ENCODE measurements at regions not wholly inside any gene's neighbourhood (a gene's known extent, or its start where the extent isn't known, plus 50 kb on each side); places are given as distances from the start of the nearest gene placed in this dataset.

- Mint-ChIP-seq H3K4me1 (ENCODE audit: low read depth) (no peaks in the 10 kb centered on the region), H3K27me3 (peaks cover 4% of the 10 kb centered on the region), H3K27ac (no peak overlapping the region), H3K36me3 (ENCODE audit: low read depth) (no peaks in the 10 kb centered on the region), H3K4me3 (no peak overlapping the region), H3K9me3 (no peaks in the 10 kb centered on the region)
- no peaks in the 10 kb centered on the region for H3K27me3 ChIP-seq (ENCODE audit: control insufficient read depth in 1 of 2, insufficient read depth in 2 of 2, low read length in 2 of 2)
- DNase-seq (no peak), ATAC-seq (ENCODE audit: poor library complexity) (no peak)
- no peak overlapping the region for H3K4me3 ChIP-seq (ENCODE audit: low read length)
- intact Hi-C loops (cut with DNase I, micrococcal nuclease) = no loop called here
- TF ChIP-seq CTCF (IDR thresholded peaks at IDR 0.05) = no peak
- H3K36me3 ChIP-seq (ENCODE audit: insufficient read depth, low read length) = no peaks in the 10 kb centered on the region
- H3K4me1 ChIP-seq (ENCODE audit: insufficient read depth, low read length) = no peaks in the 10 kb centered on the region
- no peaks in the 10 kb centered on the region for H3K9me3 ChIP-seq (ENCODE audit: control insufficient read depth in 1 of 2, insufficient read depth in 1 of 2, low read length in 2 of 2)
- ChIA-PET POLR2A (no interaction called here), CTCF (no interaction called here)
- no peak overlapping the region for H3K27ac ChIP-seq (ENCODE audit: low read depth in 1 of 2, low read length in 2 of 2)
These were observed 355.6 kb downstream of the MYCN start for GRCh38 chr2:16296038-16296290.

DNA sequence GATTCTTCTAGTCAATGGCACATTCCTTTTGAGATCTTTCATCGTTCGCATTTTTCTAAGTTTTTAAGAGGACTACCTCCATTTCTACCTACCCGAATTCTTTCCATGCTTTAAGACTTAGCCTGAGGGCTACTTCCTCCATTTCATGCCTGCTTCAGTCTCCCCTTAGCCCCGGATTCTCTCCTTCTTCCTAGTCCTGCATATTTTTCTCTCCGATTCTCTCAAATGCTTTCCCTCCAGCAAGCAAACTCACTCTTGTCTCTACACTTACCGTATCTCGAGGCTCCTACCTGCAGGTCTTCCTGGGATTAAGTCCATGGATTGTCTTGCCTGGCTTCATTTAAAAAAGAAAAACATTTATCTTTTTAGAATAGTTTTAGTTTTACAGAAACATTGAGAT lies 354.4 kb downstream of the MYCN start:
- no peaks in the 10 kb centered on the region for H3K27me3 ChIP-seq (ENCODE audit: control insufficient read depth in 1 of 2, insufficient read depth in 2 of 2, low read length in 2 of 2)
- TF ChIP-seq CTCF (IDR thresholded peaks at IDR 0.05) = no peak
- H3K4me1 Mint-ChIP-seq (ENCODE audit: low read depth) = no peaks in the 10 kb centered on the region
- H3K4me1 ChIP-seq (ENCODE audit: insufficient read depth, low read length) = no peaks in the 10 kb centered on the region
- peaks cover 4% of the 10 kb centered on the region for H3K27me3 Mint-ChIP-seq
- no peak overlapping the region for H3K27ac ChIP-seq (ENCODE audit: low read depth in 1 of 2, low read length in 2 of 2)
- no peaks in the 10 kb centered on the region for H3K36me3 ChIP-seq (ENCODE audit: insufficient read depth, low read length)
- no peaks in the 10 kb centered on the region for H3K36me3 Mint-ChIP-seq (ENCODE audit: low read depth)
- no peak overlapping the region for H3K27ac Mint-ChIP-seq
- H3K4me3 ChIP-seq (ENCODE audit: low read length) = no peak overlapping the region
- DNase-seq = no peak
- intact Hi-C loops (cut with DNase I, micrococcal nuclease) = no loop called here
- no peak for ATAC-seq (ENCODE audit: poor library complexity)
- CTCF ChIA-PET = no interaction called here
- no peaks in the 10 kb centered on the region for H3K9me3 ChIP-seq (ENCODE audit: control insufficient read depth in 1 of 2, insufficient read depth in 1 of 2, low read length in 2 of 2)
- H3K4me3 Mint-ChIP-seq = no peak overlapping the region
- no peaks in the 10 kb centered on the region for H3K9me3 Mint-ChIP-seq
- POLR2A ChIA-PET = no interaction called here

- Mint-ChIP-seq H3K36me3 (ENCODE audit: low read depth) (no peaks in the 10 kb centered on the region), H3K27ac (no peak overlapping the region), H3K9me3 (no peaks in the 10 kb centered on the region), H3K4me1 (ENCODE audit: low read depth) (no peaks in the 10 kb centered on the region), H3K27me3 (peaks cover 4% of the 10 kb centered on the region), H3K4me3 (no peak overlapping the region)
- CTCF ChIA-PET = no interaction called here
- intact Hi-C loops (cut with DNase I, micrococcal nuclease) = no loop called here
- ATAC-seq (ENCODE audit: poor library complexity) (no peak), DNase-seq (no peak)
- Histone ChIP-seq H3K27me3 (ENCODE audit: control insufficient read depth in 1 of 2, insufficient read depth in 2 of 2, low read length in 2 of 2) (no peaks in the 10 kb centered on the region), H3K4me1 (ENCODE audit: insufficient read depth, low read length) (no peaks in the 10 kb centered on the region), H3K4me3 (ENCODE audit: low read length) (no peak overlapping the region), H3K9me3 (ENCODE audit: control insufficient read depth in 1 of 2, insufficient read depth in 1 of 2, low read length in 2 of 2) (no peaks in the 10 kb centered on the region), H3K36me3 (ENCODE audit: insufficient read depth, low read length) (no peaks in the 10 kb centered on the region), H3K27ac (ENCODE audit: low read depth in 1 of 2, low read length in 2 of 2) (no peak overlapping the region)
- POLR2A ChIA-PET = no interaction called here
- TF ChIP-seq CTCF (IDR thresholded peaks at IDR 0.05) = no peak
These were observed 353.5 kb downstream of the MYCN start for GRCh38 chr2:16293871-16294270.

DNA sequence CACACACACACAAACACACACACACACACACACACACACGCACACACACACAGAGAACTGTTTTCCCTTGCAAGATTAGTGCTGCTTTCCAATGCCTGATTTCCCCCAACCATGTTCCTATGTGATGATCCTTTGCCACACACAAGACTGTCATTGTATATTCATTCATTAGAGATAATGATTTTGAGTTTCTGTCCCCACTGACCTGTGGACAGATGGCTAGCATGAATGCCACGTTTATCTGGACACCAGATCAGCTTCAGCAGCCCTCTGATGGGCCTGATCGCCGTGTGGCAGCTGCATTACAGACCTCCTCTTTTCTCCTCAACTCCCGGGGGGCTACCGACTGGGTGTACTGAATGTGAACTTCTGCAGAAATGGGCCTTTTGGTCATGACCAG lies 353.0 kb downstream of the MYCN start:
- ATAC-seq (ENCODE audit: poor library complexity) (no peak), DNase-seq (no peak)
- H3K4me1 Mint-ChIP-seq (ENCODE audit: low read depth) = no peaks in the 10 kb centered on the region
- CTCF ChIA-PET = no interaction called here
- no peak overlapping the region for H3K27ac Mint-ChIP-seq
- POLR2A ChIA-PET = no interaction called here
- no peaks in the 10 kb centered on the region for H3K36me3 ChIP-seq (ENCODE audit: insufficient read depth, low read length)
- H3K4me3 Mint-ChIP-seq = no peak overlapping the region
- H3K27me3 Mint-ChIP-seq = peaks cover 4% of the 10 kb centered on the region
- H3K36me3 Mint-ChIP-seq (ENCODE audit: low read depth) = no peaks in the 10 kb centered on the region
- TF ChIP-seq CTCF (IDR thresholded peaks at IDR 0.05) = no peak
- intact Hi-C loops (cut with DNase I, micrococcal nuclease) = no loop called here
- H3K27ac ChIP-seq (ENCODE audit: low read depth in 1 of 2, low read length in 2 of 2) = no peak overlapping the region
- no peaks in the 10 kb centered on the region for H3K9me3 Mint-ChIP-seq
- no peak overlapping the region for H3K4me3 ChIP-seq (ENCODE audit: low read length)
- H3K9me3 ChIP-seq (ENCODE audit: control insufficient read depth in 1 of 2, insufficient read depth in 1 of 2, low read length in 2 of 2) = no peaks in the 10 kb centered on the region
- no peaks in the 10 kb centered on the region for H3K4me1 ChIP-seq (ENCODE audit: insufficient read depth, low read length)
- no peaks in the 10 kb centered on the region for H3K27me3 ChIP-seq (ENCODE audit: control insufficient read depth in 1 of 2, insufficient read depth in 2 of 2, low read length in 2 of 2)
